ENCODE measurements at regions not wholly inside any gene's neighbourhood (a gene's known extent, or its start where the extent isn't known, plus 50 kb on each side); places are given as distances from the start of the nearest gene placed in this dataset.

DNA sequence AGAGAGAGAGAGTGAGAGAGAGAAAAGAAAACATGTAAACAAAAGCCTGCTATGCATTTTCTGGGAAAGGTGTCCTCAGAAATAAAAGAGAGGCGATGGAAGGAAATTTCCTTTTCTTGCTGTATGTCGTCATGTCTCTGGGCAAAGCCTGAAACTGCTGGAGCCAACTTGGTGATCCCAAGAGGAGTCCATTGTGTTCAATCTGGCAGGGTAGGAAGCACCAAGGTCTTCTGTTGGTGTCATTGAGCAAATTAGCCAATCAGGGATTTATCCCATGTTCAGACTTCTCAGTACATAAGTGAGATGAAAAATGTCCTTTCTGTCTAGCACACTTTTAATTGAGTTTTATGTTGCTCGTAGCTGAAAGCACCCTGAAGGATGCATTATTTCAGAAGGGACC is 260.0 kb upstream of the KAZN start:
- no peak for TF ChIP-seq ZFX (IDR thresholded peaks at IDR 0.05)
- TF ChIP-seq, protein P1, sequence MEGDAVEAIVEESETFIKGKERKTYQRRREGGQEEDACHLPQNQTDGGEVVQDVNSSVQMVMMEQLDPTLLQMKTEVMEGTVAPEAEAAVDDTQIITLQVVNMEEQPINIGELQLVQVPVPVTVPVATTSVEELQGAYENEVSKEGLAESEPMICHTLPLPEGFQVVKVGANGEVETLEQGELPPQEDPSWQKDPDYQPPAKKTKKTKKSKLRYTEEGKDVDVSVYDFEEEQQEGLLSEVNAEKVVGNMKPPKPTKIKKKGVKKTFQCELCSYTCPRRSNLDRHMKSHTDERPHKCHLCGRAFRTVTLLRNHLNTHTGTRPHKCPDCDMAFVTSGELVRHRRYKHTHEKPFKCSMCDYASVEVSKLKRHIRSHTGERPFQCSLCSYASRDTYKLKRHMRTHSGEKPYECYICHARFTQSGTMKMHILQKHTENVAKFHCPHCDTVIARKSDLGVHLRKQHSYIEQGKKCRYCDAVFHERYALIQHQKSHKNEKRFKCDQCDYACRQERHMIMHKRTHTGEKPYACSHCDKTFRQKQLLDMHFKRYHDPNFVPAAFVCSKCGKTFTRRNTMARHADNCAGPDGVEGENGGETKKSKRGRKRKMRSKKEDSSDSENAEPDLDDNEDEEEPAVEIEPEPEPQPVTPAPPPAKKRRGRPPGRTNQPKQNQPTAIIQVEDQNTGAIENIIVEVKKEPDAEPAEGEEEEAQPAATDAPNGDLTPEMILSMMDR (conservative IDR thresholded peaks at IDR 0.05), result no peak
- H3K27ac ChIP-seq, result no peak overlapping the region

GRCh38 chr1:14339288-14339687 is 259.2 kb upstream of the KAZN start:
- H3K27ac ChIP-seq, result no peak overlapping the region

DNA sequence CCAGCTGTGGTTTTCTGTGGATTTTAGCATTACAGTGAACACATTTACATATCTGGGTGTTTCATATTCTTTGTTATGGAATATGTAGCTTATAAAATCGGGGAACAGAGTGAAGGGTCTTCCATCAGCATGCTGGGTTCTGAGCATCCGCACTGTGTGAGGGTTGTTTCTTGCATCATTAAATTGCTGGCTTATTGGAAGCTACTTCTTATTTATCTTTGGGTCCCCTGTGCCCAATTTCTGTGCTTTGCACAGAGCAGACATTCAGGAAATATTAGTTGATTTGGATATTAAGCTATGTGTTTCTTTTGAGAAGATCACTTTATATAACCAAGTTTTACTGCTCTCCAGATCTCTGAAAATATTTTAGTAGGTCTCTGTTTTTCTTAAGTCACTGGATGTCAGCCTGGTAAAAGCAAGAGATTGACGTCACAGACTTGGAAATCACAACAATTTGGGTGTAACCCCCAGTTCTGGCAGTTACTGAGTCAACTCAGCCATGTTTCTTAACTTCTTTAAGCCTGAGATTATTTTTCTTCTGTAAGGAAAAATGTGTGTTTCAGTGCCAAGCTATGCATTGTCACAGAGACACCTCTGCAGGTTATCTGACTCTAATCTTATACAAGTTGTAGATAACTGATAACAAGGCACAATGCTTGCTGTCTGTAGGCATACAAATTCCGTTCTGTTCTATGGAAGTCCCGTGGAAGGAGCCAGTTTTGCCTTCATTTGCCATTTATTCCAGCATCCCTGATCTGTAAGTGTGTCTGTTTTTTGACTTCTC is 258.3 kb upstream of the KAZN start:
- no peak overlapping the region for H3K27ac ChIP-seq
- TF ChIP-seq ZFX (IDR thresholded peaks at IDR 0.05), result no peak

More at GRCh38 chr1:14339288-14339687, 259.2 kb upstream of the KAZN start:
- no peak for TF ChIP-seq ZFX (IDR thresholded peaks at IDR 0.05)
- TF ChIP-seq, protein P1 (conservative IDR thresholded peaks at IDR 0.05), result no peak

GRCh38 chr1:14341147-14341546 is 257.3 kb upstream of the KAZN start:
- H3K27ac ChIP-seq, result no peak overlapping the region
- TF ChIP-seq, protein P1 (conservative IDR thresholded peaks at IDR 0.05), result no peak
- no peak for TF ChIP-seq ZFX (IDR thresholded peaks at IDR 0.05)

GRCh38 chr1:14345946-14346550 is 252.4 kb upstream of the KAZN start:
- TF ChIP-seq, protein P1 (conservative IDR thresholded peaks at IDR 0.05), result no peak
- TF ChIP-seq ZFX (IDR thresholded peaks at IDR 0.05), result no peak
- no peak overlapping the region for H3K27ac ChIP-seq

GRCh38 chr1:14347186-14347585 is 251.3 kb upstream of the KAZN start:
- TF ChIP-seq ZFX (IDR thresholded peaks at IDR 0.05), result no peak
- TF ChIP-seq, protein P1 (conservative IDR thresholded peaks at IDR 0.05), result no peak
- no peak overlapping the region for H3K27ac ChIP-seq

DNA sequence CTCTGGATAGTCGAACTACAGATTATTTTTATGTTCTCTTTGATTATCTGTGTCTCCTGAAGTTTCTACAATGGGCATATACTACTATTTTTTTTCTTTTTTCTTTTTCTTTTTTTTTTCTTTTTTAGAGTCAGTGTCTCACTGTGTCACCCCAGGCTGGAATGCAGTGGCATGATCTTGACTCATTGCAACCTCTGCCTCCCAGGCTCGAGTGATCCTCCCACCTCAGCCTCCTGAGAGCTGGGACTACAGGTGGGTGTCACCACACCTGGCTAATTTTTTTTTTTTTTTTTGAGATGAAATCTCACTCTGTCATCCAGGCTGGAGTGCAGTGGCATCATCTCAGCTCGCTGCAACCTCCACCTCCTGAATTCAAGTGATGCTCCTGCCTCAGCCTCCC is 250.7 kb upstream of the KAZN start:
- TF ChIP-seq, protein P1 (conservative IDR thresholded peaks at IDR 0.05), result no peak
- no peak for TF ChIP-seq ZFX (IDR thresholded peaks at IDR 0.05)
- no peak overlapping the region for H3K27ac ChIP-seq

All from C4-2B (cell line).